ENCODE measurements at regions not wholly inside any gene's neighbourhood (a gene's known extent, or its start where the extent isn't known, plus 50 kb on each side); places are given as distances from the start of the nearest gene placed in this dataset.

GRCh38 chr18:64201781-64202180 is 52.9 kb upstream of the LINC00305 start:
- Histone ChIP-seq H3F3A (ENCODE audit: insufficient read depth, low read depth) (no peaks in the 10 kb centered on the region), H3K4me3 (no peak overlapping the region), H3K27ac (no peak overlapping the region), H3K9me3 (ENCODE audit: insufficient read depth, low read depth) (0 out of 2 replicates have a peak, but pooled peaks cover 4% of the 10 kb centered on the region), H3K4me1 (replicated peaks; ENCODE audit: insufficient read depth) (peaks cover 9% of the 10 kb centered on the region; the same call in 1 of the 2 replicates), H4K20me1 (ENCODE audit: insufficient read depth) (no peaks in the 10 kb centered on the region), H3K4me2 (no peak overlapping the region), H3K36me3 (ENCODE audit: low read depth) (no peaks in the 10 kb centered on the region), H3K9me2 (ENCODE audit: insufficient read depth) (no peaks in the 10 kb centered on the region), H2AFZ (no peak overlapping the region), H3K27me3 (ENCODE audit: insufficient read depth, low read depth) (no peaks in the 10 kb centered on the region), H3K79me2 (ENCODE audit: low read depth) (no peaks in the 10 kb centered on the region)
- DNase-seq = no peak
- ChIA-PET POLR2A (ENCODE audit: unreplicated experiment) (no interaction called here), CTCF (no interaction called here)
- intact Hi-C loops (cut with micrococcal nuclease; ENCODE audit: unreplicated experiment) = loop anchor here (10.0 kb wide), 1 partner anchor 67 kb away; no protein-coding TSS in a partner anchor
- TF ChIP-seq CTCF (conservative IDR thresholded peaks at IDR 0.05) = no peak
- TF ChIP-seq EZH2 (IDR thresholded peaks at IDR 0.05; ENCODE audit: low read depth) = no peak
- no TSS peak for BruUV-seq (replicated peaks)

GRCh38 chr18:64199581-64199980 is 50.7 kb upstream of the LINC00305 start:
- no peaks in the 10 kb centered on the region for H3K9me2 ChIP-seq (ENCODE audit: insufficient read depth)
- no peak for DNase-seq
- H3K4me1 ChIP-seq (replicated peaks; ENCODE audit: insufficient read depth) = peaks cover 9% of the 10 kb centered on the region; the same call in 1 of the 2 replicates
- H3K79me2 ChIP-seq (ENCODE audit: low read depth) = no peaks in the 10 kb centered on the region
- no peaks in the 10 kb centered on the region for H3K36me3 ChIP-seq (ENCODE audit: low read depth)
- H3K9me3 ChIP-seq (ENCODE audit: insufficient read depth, low read depth) = 0 out of 2 replicates have a peak, but pooled peaks cover 4% of the 10 kb centered on the region
- POLR2A ChIA-PET (ENCODE audit: unreplicated experiment) = no interaction called here
- H3K27ac ChIP-seq = no peak overlapping the region
- intact Hi-C loops (cut with micrococcal nuclease; ENCODE audit: unreplicated experiment) = no loop called here
- no peak overlapping the region for H2AFZ ChIP-seq
- H4K20me1 ChIP-seq (ENCODE audit: insufficient read depth) = no peaks in the 10 kb centered on the region
- BruUV-seq (replicated peaks) = no TSS peak
- CTCF ChIA-PET = no interaction called here
- H3K4me2 ChIP-seq = no peak overlapping the region
- no peaks in the 10 kb centered on the region for H3F3A ChIP-seq (ENCODE audit: insufficient read depth, low read depth)
- TF ChIP-seq CTCF (conservative IDR thresholded peaks at IDR 0.05) = no peak
- no peak for TF ChIP-seq EZH2 (IDR thresholded peaks at IDR 0.05; ENCODE audit: low read depth)
- H3K4me3 ChIP-seq = no peak overlapping the region
- no peaks in the 10 kb centered on the region for H3K27me3 ChIP-seq (ENCODE audit: insufficient read depth, low read depth)

All from PC-9 (cell line).